HL-60 (cell line): ENCODE measurements at regions not wholly inside any gene's neighbourhood (a gene's known extent, or its start where the extent isn't known, plus 50 kb on each side); places are given as distances from the start of the nearest gene placed in this dataset.

ENCODE experiments used
- DNase-seq, 2 experiments: peaks; one replicate each; pipeline ENCODE4 v3.0.0-alpha.2; 2010 to 2020; ENCODE audit warnings: low read depth in 1 of 2, low spot score in 1 of 2
- H3K27ac ChIP-seq: fragments of 250-450 bp; sonication (Bioruptor Pico); replicated peaks from 2 replicates; pipeline ENCODE4 v1.5.1; 2020; ENCODE audit warnings: mild to moderate bottlenecking, moderate library complexity
- H3K27me3 ChIP-seq: fragments of 250-450 bp; sonication (Bioruptor Pico); 2 replicates; pipeline ENCODE4 v1.5.1; 2021; ENCODE audit warnings: mild to moderate bottlenecking, moderate library complexity; ENCODE audit not compliant: insufficient read depth, poor library complexity, severe bottlenecking
- H3K4me3 ChIP-seq: replicated peaks from 2 replicates; pipeline ENCODE4 v1.5.1; 2011; ENCODE audit warnings: mild to moderate bottlenecking, control low read depth, low read length; ENCODE audit not compliant: insufficient read depth
- CTCF ChIP-seq: IDR thresholded peaks from one replicate; pipeline ENCODE4 v1.5.1; 2011; ENCODE audit warnings: low read length, control low read depth, inconsistent platforms; ENCODE audit not compliant: insufficient read depth
- GABPA ChIP-seq: IDR thresholded peaks from 2 replicates; pipeline ENCODE4 v1.6.1; 2012; ENCODE audit warnings: low read depth
- POLR2AphosphoS5 ChIP-seq: IDR thresholded peaks from 2 replicates; pipeline ENCODE4 v1.6.1; 2012; ENCODE audit warnings: low read depth
- REST ChIP-seq: IDR thresholded peaks from 2 replicates; pipeline ENCODE4 v1.6.1; 2012; ENCODE audit warnings: low read depth; ENCODE audit not compliant: insufficient replicate concordance
- SPI1 ChIP-seq: IDR thresholded peaks from 2 replicates; pipeline ENCODE4 v1.6.1; 2012; ENCODE audit warnings: low read depth, mild to moderate bottlenecking, borderline replicate concordance

- no peak overlapping the region for H3K27ac ChIP-seq
- no peak for TF ChIP-seq POLR2AphosphoS5
- no peak overlapping the region for H3K4me3 ChIP-seq
- no peak for DNase-seq
- no peaks in the 10 kb centered on the region for H3K27me3 ChIP-seq
These were observed 545.1 kb upstream of the GJE1 start for GRCh38 chr6:141587482-141588266.

GRCh38 chr6:141580988-141581552, 551.7 kb upstream of the GJE1 start:
- DNase-seq: no peak
- Histone ChIP-seq H3K27me3 (no peaks in the 10 kb centered on the region), H3K4me3 (no peak overlapping the region), H3K27ac (no peak overlapping the region)
- TF ChIP-seq POLR2AphosphoS5 (no peak), GABPA (no peak), CTCF (no peak), SPI1 (no peak), REST (no peak)

- no peak for TF ChIP-seq POLR2AphosphoS5
- no peak for TF ChIP-seq REST
- TF ChIP-seq CTCF: no peak
- TF ChIP-seq SPI1: no peak
- TF ChIP-seq GABPA: no peak
- H3K27ac ChIP-seq: no peak overlapping the region
- H3K4me3 ChIP-seq: no peak overlapping the region
- DNase-seq: no peak
- no peaks in the 10 kb centered on the region for H3K27me3 ChIP-seq
These were observed 552.6 kb upstream of the GJE1 start for GRCh38 chr6:141580131-141580530.

GRCh38 chr6:141576751-141577150, 556.0 kb upstream of the GJE1 start:
- H3K27ac ChIP-seq: no peak overlapping the region
- H3K4me3 ChIP-seq: no peak overlapping the region
- TF ChIP-seq SPI1 (no peak), REST (no peak), POLR2AphosphoS5 (no peak)
- no peak for DNase-seq
- H3K27me3 ChIP-seq: no peaks in the 10 kb centered on the region
